ENCODE measurements at regions not wholly inside any gene's neighbourhood (a gene's known extent, or its start where the extent isn't known, plus 50 kb on each side); places are given as distances from the start of the nearest gene placed in this dataset.
A peak's percentile ranks its signal among the peaks of the same experiment; 100 is the strongest.
"Not testable (repeated sequence)": the region's sequence is repeated elsewhere in the genome, so short reads cannot be mapped to it uniquely, and the experiment has no call there.

DNA sequence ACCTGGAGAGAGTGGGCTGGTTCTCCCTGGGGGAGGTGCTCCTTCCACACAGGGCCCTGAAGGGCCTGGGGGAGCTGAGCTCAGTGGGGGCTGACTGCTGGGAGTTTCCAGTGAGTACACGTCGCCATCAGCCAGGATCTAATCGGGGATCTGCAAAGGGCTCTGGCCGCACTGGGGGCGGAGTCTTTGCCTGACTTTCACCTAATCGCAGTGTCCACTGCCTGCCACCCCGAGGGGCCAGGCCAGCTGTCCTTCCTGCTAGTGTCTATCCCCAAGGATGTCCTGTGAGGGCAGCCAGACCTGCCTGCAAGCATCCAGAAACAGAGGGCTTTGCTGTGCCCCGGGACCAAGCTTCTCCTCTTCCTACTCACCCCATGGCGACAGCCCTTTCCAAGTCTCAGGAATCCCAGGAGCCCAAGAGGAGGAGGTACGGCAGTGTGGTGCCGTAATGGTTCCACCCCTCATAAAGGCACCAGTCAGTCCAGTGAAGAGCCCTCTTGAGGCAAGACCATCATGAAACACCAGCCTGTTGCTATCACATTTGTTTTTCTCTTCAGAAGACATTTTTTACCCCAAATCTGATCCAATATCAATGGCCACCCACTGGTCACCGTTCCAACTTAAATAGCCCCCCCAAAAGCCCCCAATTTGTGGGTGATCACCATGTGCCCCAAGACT, 243.1 kb upstream of the ECI2 start:
- ATAC-seq (no peak), DNase-seq (no peak)
- intact Hi-C loops (cut with micrococcal nuclease) = loop anchor here (5.0 kb wide), 1 partner anchor 359 kb away; no protein-coding TSS in a partner anchor

- ATAC-seq (peak; percentile 61), DNase-seq (no peak)
- intact Hi-C loops (cut with micrococcal nuclease) = loop anchor here (5.0 kb wide), 1 partner anchor 360 kb away; no protein-coding TSS in a partner anchor
Measured at GRCh38 chr6:4377603-4378002, 242.2 kb upstream of the ECI2 start.

DNA sequence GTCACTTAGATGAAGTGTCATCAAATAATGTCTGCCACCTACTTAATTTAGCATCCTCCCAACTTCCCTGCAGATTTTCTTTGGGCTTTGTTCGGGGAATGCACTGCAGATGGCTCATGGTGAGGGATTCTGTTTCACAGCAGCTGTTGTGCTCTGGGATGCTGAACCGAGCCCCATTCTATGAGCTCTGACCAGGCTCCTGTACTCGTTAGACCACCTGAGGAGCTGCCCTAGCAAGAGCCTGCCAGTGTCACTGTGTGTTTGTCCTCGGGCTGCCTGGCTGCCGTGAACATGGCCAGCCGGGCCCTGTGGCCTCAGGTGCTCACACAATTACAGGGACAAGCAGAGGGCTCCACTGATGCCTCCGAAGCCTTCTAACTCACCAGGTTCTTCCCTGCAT, 238.8 kb upstream of the ECI2 start:
- ATAC-seq (no peak), DNase-seq (no peak)
- intact Hi-C loops (cut with micrococcal nuclease) = no loop called here

DNA sequence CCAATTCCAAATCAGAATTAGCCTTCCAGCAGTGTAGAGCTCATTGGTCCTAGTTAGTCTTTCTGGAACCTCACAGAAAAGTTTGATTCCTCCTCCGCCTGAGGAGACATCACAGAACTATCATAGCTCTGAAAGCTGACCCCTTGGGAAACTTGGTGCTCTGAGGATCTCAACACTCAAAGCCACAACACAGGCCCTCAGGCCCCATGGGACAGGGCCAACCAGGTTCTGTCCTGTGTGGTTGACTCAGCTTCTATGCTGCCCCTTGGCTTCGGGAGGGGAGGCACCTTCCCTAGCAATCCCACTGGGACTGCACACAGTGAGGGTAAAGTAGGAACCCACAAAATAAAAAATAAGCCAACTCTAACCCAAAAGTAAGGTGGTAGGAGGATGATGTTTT, 237.5 kb upstream of the ECI2 start:
- intact Hi-C loops (cut with micrococcal nuclease) = no loop called here
- ATAC-seq (no peak), DNase-seq (no peak)

- DNase-seq = peak; percentile 86
- intact Hi-C loops (cut with micrococcal nuclease) = no loop called here
- peak; percentile 95 for ATAC-seq
Measured at GRCh38 chr6:4371207-4371921, 236.0 kb upstream of the ECI2 start.

- ATAC-seq = no peak
- intact Hi-C loops (cut with micrococcal nuclease) = no loop called here
- no peak for DNase-seq
Measured at GRCh38 chr6:4370066-4370465, 234.7 kb upstream of the ECI2 start.

DNA sequence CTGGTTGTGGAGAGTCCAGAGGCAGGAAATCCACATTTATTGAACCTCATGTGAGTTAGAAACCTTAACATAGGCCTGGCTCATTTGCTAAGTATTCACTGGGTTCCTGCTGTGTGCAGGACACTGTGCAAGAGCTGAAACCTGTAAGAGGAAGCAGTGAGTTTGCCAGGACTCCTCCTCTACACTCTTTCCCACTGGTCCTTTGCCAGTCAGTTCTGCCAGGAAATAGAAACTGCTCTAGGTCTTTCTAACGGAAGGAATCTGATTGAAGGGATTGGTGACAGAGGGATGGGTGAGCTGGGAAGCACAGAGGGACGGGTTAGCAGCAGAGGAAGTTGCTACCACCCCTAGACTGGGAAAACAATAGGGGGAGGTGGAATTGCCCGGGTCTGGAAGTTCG, 234.2 kb upstream of the ECI2 start:
- ATAC-seq (peak; percentile 66), DNase-seq (no peak)
- intact Hi-C loops (cut with micrococcal nuclease) = no loop called here

DNA sequence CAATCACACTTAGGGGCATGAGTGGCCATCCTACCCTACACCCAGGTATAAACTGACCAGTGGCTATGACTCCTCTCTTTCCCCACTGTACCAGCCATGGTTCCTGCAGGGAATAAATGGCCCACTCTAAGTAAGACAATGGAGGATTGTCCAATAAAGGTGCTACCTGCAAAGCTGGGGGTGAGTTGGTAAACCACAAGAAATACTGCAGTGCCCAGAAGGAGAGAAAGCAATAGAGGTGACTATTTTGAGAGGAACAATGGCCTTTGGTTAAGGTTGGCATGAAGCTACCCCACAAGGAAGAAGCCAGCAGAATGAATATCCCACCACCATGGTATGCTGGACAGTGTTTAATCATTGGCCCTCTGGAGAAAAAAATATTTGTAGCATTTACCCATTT, 233.3 kb upstream of the ECI2 start:
- intact Hi-C loops (cut with micrococcal nuclease) = no loop called here
- DNase-seq = no peak
- ATAC-seq = no peak

DNA sequence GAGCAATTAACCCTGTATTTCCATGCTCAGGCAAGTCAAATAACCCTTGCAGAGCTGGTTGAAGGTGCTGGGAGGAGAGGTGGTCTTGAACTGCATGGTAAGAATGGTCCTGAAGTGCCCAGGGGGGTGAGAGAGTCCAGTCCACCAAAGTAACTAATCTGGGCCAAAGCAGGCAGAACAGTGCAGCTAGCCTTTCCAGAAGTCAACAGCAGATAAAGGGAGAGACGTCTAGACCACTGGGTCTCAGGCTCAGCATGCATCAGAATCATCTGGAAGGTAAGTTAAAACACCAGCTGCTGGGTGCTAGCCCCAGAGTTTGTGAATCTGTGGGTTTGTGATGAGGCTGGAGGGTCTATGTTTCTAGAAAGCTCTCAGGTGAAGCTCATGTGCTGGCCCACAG, 232.3 kb upstream of the ECI2 start:
- intact Hi-C loops (cut with micrococcal nuclease) = no loop called here
- ATAC-seq (no peak), DNase-seq (no peak)

GRCh38 chr6:4366635-4367395, 231.4 kb upstream of the ECI2 start:
- ATAC-seq = no peak
- no peak for DNase-seq
- intact Hi-C loops (cut with micrococcal nuclease) = no loop called here

DNA sequence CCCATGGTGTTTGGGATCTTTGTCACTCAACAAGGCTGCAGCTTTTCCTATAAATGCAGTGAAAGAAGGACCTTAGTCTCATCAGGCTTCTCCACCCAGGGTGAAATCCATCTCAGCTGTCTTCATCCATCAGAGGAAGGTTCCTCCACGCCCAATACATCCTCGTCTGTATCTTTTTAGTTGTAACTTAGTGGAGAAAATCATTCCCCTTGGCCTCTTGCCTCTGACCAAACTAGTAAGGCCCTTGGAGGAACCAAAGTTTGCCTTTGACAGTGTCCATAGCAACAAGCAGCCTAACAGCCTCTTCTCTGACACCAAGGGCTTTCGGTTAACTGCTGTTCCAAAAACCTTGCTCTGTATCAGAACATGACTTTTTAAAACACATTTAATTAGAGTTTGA, 230.3 kb upstream of the ECI2 start:
- intact Hi-C loops (cut with micrococcal nuclease) = no loop called here
- DNase-seq (no peak), ATAC-seq (no peak)

DNA sequence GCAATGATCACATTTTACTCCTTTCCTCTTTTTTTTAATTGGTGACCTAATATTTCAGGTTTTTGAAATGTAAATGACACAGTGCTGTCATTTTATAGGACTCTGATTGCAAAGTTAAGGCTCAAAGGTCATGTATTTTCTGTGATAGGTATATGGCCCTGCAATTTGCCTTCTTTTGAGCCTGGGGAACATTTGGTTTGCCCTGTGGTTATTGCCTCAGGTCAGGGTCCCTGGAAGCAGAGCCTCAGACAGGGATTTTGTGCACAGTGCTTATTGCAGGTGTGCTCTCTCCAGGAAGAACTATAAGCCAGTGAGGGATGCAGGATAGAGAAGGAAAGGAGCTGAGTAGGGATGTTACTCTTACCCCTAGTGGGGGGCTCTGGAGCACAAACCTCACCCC, 229.3 kb upstream of the ECI2 start:
- intact Hi-C loops (cut with micrococcal nuclease) = no loop called here
- DNase-seq = no peak
- ATAC-seq = no peak

DNA sequence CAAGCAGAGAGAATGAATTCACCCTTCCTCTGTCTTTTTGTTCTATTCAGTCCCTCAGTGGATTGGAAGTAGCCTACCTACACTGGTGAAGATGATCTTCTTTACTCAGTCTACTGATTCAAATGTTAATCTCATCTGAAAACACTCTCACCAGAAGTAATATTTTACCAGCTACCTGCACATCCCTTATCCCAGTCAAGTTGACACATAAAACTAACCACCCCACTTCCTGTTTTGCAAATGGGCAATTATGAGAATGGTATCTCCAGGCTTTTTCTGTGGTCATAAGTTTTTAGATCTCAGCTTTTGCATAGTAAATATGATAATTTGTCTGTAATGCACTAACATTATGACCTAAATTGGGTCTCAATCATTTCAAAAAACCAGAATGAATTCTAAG, 228.8 kb upstream of the ECI2 start:
- DNase-seq (no peak), ATAC-seq (no peak)
- intact Hi-C loops (cut with micrococcal nuclease) = no loop called here

- ATAC-seq = no peak
Measured at GRCh38 chr6:4363656-4364055, 228.3 kb upstream of the ECI2 start.

DNA sequence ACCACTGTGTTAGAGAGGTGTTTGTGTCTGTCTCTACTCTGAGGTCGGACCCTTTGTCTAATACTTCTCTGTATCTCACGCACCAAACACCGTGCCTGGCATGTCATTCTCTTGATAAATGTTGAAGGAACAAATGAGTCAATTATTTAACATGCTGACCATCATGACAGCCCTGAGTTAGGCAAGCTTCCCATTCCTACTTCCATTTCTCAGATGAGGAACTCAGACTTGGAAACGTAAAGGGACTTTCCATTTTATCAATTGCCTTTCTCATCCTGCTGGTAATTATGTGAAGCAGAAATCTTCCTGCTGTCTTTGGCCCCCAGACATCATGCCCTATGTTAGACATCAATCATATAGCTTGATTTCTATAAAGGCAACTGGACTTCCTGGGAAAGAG, 227.0 kb upstream of the ECI2 start:
- ATAC-seq (no peak), DNase-seq (no peak)
- intact Hi-C loops (cut with micrococcal nuclease) = no loop called here

More at GRCh38 chr6:4363656-4364055, 228.3 kb upstream of the ECI2 start:
- intact Hi-C loops (cut with micrococcal nuclease) = no loop called here
- no peak for DNase-seq

GRCh38 chr6:4360920-4361319, 225.5 kb upstream of the ECI2 start:
- no peak for ATAC-seq

DNA sequence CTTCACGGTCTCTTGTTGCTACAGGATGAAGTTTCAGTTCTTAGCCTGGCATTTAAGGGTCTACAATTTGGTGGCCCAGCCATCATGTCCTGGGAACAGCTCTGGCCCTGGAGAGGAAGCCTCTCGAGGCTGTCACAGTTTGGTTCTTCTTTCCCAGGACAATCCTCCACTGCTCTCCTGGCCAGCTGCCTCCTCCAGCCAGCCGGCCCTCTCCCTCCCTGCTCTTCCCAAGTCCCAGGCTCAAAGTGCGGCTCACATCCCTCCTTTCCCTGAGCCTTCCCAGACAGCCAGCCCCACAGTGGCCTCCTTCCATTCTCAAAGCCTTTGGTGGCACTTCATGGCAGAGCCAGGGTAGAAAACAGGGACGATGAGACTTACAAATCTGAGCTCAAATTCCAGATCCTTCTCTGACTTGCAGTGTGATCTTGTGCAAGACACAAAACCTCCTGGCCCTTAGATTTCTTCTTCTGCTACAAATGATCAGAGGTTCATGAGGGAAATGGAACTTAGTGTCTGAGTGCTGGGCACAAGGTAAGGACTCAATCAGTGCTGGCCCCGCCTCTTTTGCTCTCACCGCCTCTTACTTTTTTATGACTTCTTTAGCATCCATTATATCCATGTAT, 223.8 kb upstream of the ECI2 start:
- intact Hi-C loops (cut with micrococcal nuclease) = no loop called here
- no peak for DNase-seq

More at GRCh38 chr6:4360920-4361319, 225.5 kb upstream of the ECI2 start:
- intact Hi-C loops (cut with micrococcal nuclease) = no loop called here
- DNase-seq = no peak

DNA sequence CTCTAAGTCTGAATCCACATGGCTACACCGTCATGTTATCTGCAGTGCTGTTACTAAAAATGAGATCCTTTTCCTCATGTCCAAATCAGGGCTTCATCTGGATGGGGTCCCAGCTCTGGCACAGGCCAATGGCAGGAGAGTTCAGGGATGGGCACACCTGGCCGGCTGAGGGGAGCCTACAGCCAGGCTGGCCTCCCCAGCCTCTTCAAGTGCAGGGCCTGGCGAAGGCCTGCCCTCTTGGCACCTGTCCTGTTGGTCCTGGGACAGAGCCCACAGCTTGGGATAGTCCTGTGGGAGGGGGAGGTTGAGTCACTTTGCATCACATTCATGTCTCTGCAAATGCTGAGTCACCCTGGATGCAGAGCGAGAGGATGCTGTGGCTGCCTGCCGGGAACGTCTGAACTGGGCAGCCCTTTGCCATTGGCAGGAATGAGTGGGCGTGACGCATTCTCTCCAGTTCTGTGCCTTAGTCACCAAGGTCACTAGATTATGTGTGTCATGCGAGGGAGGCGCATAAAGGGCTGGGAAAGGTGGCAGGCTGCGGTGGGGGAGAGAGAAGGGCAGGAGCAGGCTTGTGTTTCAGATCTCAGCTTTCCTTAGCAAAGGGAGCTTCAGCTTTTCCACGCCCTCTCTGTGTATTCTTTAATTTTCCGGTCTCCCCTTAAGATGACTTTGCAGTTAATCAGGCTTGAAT, 223.2 kb upstream of the ECI2 start:
- intact Hi-C loops (cut with micrococcal nuclease) = no loop called here
- peak; percentile 96 for ATAC-seq
- DNase-seq = peak; percentile 91

More for the DNA sequence above, 223.8 kb upstream of the ECI2 start:
- ATAC-seq = peak; percentile 40

- ATAC-seq; intact Hi-C loops (cut with micrococcal nuclease); DNase-seq: not testable (repeated sequence)
Measured at GRCh38 chr6:4357660-4358152, 222.3 kb upstream of the ECI2 start.

Measured in left ventricle myocardium superior (tissue), 1 donor.